ENCODE measurements at regions not wholly inside any gene's neighbourhood (a gene's known extent, or its start where the extent isn't known, plus 50 kb on each side); places are given as distances from the start of the nearest gene placed in this dataset.

DNA sequence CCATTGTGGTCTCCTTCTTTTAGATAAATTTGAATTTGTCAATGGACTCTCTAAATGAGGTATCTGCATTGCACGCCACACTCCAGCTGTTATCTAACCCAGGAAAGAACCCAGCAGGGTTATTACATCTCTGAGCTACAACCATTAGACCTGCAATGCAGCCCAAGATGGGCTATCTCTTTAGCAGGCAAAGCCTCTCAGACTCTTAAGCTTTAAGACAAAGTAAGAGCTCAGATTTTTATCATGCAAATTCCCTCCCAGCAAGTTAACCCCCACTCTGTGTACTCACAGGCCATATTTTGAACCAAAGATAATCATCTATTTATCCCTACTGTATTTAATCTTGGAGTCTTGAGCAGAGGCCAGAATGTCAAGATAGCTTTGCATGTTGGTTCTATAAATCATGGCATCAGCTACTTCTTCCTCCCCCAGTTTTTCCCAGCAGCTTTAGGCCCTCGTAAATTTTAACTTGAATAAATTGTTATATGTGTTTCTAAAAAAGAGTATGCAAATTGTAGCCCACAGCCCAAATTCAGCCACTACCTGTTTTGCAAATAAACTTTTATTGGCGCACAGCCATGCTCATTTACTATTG, 273.7 kb upstream of the PKDCC start:
- ATAC-seq (no peak), FAIRE-seq (no peak), DNase-seq (ENCODE audit: low read depth, low spot score) (no peak)
- Histone ChIP-seq H3K27ac (ENCODE audit: control insufficient read depth, insufficient read depth) (no peak overlapping the region), H3K4me1 (ENCODE audit: control insufficient read depth, insufficient read depth, low read length) (no peaks in the 10 kb centered on the region), H3K4me2 (ENCODE audit: control insufficient read depth, insufficient read depth) (no peak overlapping the region), H3K9ac (ENCODE audit: control insufficient read depth, insufficient read depth, low read length) (no peak overlapping the region), H2AFZ (ENCODE audit: control insufficient read depth, low read depth, low read length) (no peak overlapping the region), H3K27me3 (replicated peaks in 1 of 2; ENCODE audit: control insufficient read depth in 2 of 2, insufficient read depth in 2 of 2, low read length in 1 of 2) (no peaks in the 10 kb centered on the region; a peak in 2 of 4 replicates), H3K36me3 (ENCODE audit: control insufficient read depth in 2 of 2, insufficient read depth in 2 of 2, low read length in 1 of 2) (no peaks in the 10 kb centered on the region), H3K9me3 (replicated peaks; ENCODE audit: control insufficient read depth, insufficient read depth, low read length) (no peaks in the 10 kb centered on the region), H3K79me2 (ENCODE audit: control insufficient read depth, insufficient read depth, low read length) (no peaks in the 10 kb centered on the region), H3K4me3 (no peak overlapping the region), H4K20me1 (ENCODE audit: control insufficient read depth, insufficient read depth) (no peaks in the 10 kb centered on the region)
- no peak for TF ChIP-seq SMAD5 (IDR thresholded peaks at IDR 0.05; ENCODE audit: low read depth)
- TF ChIP-seq MYB (IDR thresholded peaks at IDR 0.05; ENCODE audit: borderline replicate concordance, low read depth, low read length): no peak
- TF ChIP-seq SPI1 (IDR thresholded peaks at IDR 0.05; ENCODE audit: borderline replicate concordance, insufficient read depth, low read depth, low read length): no peak
- intact Hi-C loops (cut with micrococcal nuclease; ENCODE audit: unreplicated experiment) (no loop called here), in situ Hi-C loops (cut with MboI) (no loop called here)
- ChIA-PET POLR2A (no interaction called here), SMC1A (ENCODE audit: uncharacterized antibody, unreplicated experiment) (interaction anchor here (1.1 to 1.6 kb wide), 3 partner anchors 9 to 360 kb away, joined by 3 to 4 read pairs (median 3); no protein-coding TSS in a partner anchor), CTCF (interaction anchor here (1.0 to 1.8 kb wide), 3 partner anchors 9 to 360 kb away, joined by 3 to 7 read pairs (median 4); no protein-coding TSS in a partner anchor), RAD21 (ENCODE audit: unreplicated experiment) (no interaction called here)
- 17% methylated on average over 3 of the region's 3 CpGs for WGBS (ENCODE audit: insufficient coverage, insufficient replicate concordance, low lambda C conversion rate, missing lambda C conversion rate)
- no TSS peak for BruUV-seq (replicated peaks)

DNA sequence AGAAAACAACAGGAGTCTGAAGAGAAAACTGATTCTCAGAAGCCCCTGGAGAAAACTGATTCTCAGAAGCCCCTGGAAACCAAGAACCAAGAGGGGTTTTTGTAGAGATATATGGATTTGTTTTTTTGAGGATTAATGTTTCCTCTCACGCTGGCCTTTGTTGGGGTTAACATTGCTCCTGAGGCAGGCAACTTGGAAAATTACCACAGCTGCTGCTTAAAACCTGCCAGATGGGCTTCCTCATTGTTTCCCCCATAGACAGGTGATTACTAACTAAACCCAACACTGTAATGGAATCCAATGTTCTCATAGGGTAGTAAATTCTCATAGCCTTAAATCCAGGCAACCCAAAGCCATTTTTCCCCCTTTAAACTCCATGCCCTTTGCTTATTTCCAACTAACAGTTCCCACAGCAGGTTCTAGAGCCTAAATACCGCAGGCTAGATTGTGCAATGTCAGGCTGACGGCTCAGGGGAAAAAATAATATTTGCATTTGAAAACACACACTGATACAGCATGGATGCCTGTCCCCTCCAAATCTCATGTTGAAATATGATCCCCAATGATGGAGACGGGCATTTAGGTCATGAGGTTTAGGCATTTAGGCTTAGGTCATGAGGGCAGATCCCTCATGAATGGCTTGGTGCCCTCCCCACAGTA, 272.3 kb upstream of the PKDCC start:
- H3K27ac ChIP-seq (ENCODE audit: control insufficient read depth, insufficient read depth): no peak overlapping the region
- TF ChIP-seq ZZZ3 (IDR thresholded peaks at IDR 0.05; ENCODE audit: control insufficient read depth, insufficient read length, low read depth) (no peak), BCL11A (IDR thresholded peaks at IDR 0.05; ENCODE audit: low read depth, low read length) (no peak), CHD2 (IDR thresholded peaks at IDR 0.05; ENCODE audit: borderline replicate concordance, low read depth, low read length) (no peak), RBBP5 (conservative IDR thresholded peaks at IDR 0.05) (no peak)
- ATAC-seq: no peak
- intact Hi-C loops (cut with micrococcal nuclease; ENCODE audit: unreplicated experiment) (no loop called here), in situ Hi-C loops (cut with MboI) (no loop called here)
- no peak overlapping the region for H3K4me2 ChIP-seq (ENCODE audit: control insufficient read depth, insufficient read depth)
- no TSS peak for BruUV-seq (replicated peaks)
- H2AFZ ChIP-seq (ENCODE audit: control insufficient read depth, low read depth, low read length): no peak overlapping the region
- no peaks in the 10 kb centered on the region for H3K9me3 ChIP-seq (replicated peaks; ENCODE audit: control insufficient read depth, insufficient read depth, low read length)
- H3K9ac ChIP-seq (ENCODE audit: control insufficient read depth, insufficient read depth, low read length): no peak overlapping the region
- H3K4me3 ChIP-seq: no peak overlapping the region
- CTCF ChIA-PET: interaction anchor here (1.8 kb wide), 1 partner anchor 8 kb away, joined by 7 read pairs; no protein-coding TSS in a partner anchor
- H3K36me3 ChIP-seq (ENCODE audit: control insufficient read depth in 2 of 2, insufficient read depth in 2 of 2, low read length in 1 of 2): no peaks in the 10 kb centered on the region
- 5% methylated on average over 4 of the region's 4 CpGs for WGBS (ENCODE audit: insufficient coverage, insufficient replicate concordance, low lambda C conversion rate, missing lambda C conversion rate)
- no peaks in the 10 kb centered on the region; a peak in 2 of 4 replicates for H3K27me3 ChIP-seq (replicated peaks in 1 of 2; ENCODE audit: control insufficient read depth in 2 of 2, insufficient read depth in 2 of 2, low read length in 1 of 2)
- no peaks in the 10 kb centered on the region for H3K79me2 ChIP-seq (ENCODE audit: control insufficient read depth, insufficient read depth, low read length)
- H4K20me1 ChIP-seq (ENCODE audit: control insufficient read depth, insufficient read depth): no peaks in the 10 kb centered on the region
- SMC1A ChIA-PET (ENCODE audit: uncharacterized antibody, unreplicated experiment): no interaction called here
- no peak for FAIRE-seq
- DNase-seq (ENCODE audit: low read depth, low spot score): no peak
- H3K4me1 ChIP-seq (ENCODE audit: control insufficient read depth, insufficient read depth, low read length): no peaks in the 10 kb centered on the region
- RAD21 ChIA-PET (ENCODE audit: unreplicated experiment): no interaction called here
- POLR2A ChIA-PET: no interaction called here

Measured in GM12878 (cell line).